Fibroblast of lung (primary cell): ENCODE measurements at regions not wholly inside any gene's neighbourhood (a gene's known extent, or its start where the extent isn't known, plus 50 kb on each side); places are given as distances from the start of the nearest gene placed in this dataset.

Experiments
- DNase-seq, 2 donors: peaks; one replicate each; pipeline versions ENCODE4 v3.0.0 to v3.0.0-alpha.2; 2010; ENCODE audit warnings: low read depth in 2 of 2
- H2AFZ ChIP-seq: 2 replicates; pipeline ENCODE4 v1.5.1; 2012; ENCODE audit warnings: low read length, control low read depth, inconsistent platforms
- H3K27ac ChIP-seq: 2 replicates; pipeline ENCODE4 v1.5.1; 2011; ENCODE audit warnings: low read length, control low read depth; ENCODE audit not compliant: insufficient read depth
- H3K27me3 ChIP-seq: 2 replicates; pipeline ENCODE4 v1.5.1; 2011; ENCODE audit warnings: mild to moderate bottlenecking, low read length; ENCODE audit not compliant: control insufficient read depth, insufficient read depth
- H3K36me3 ChIP-seq: 2 replicates; pipeline ENCODE4 v1.5.1; 2011; ENCODE audit warnings: low read length; ENCODE audit not compliant: control insufficient read depth, insufficient read depth
- H3K4me1 ChIP-seq: 2 replicates; pipeline ENCODE4 v1.5.1; 2011; ENCODE audit warnings: low read length; ENCODE audit not compliant: control insufficient read depth, insufficient read depth; ENCODE audit errors: extremely low read depth
- H3K4me2 ChIP-seq: 2 replicates; pipeline ENCODE4 v1.5.1; 2011; ENCODE audit warnings: low read length, control low read depth; ENCODE audit not compliant: insufficient read depth; ENCODE audit errors: extremely low read depth
- H3K4me3 ChIP-seq, 4 experiments: fragments of 200-600 bp in 1 of 4; sonication (generic) in 1 of 4; replicated peaks in 1 of 4; 2 replicates each; pipeline ENCODE4 v1.5.1; 2011 to 2016; ENCODE audit warnings: low read length in 4 of 4, low read depth in 3 of 4, mild to moderate bottlenecking in 3 of 4, control low read depth in 2 of 4, inconsistent platforms in 1 of 4, mixed read lengths in 1 of 4; ENCODE audit not compliant: insufficient read depth in 1 of 4; ENCODE audit errors: control extremely low read depth in 1 of 4
- H3K79me2 ChIP-seq: 2 replicates; pipeline ENCODE4 v1.5.1; 2012; ENCODE audit warnings: mild to moderate bottlenecking, low read length, inconsistent platforms; ENCODE audit not compliant: control insufficient read depth, insufficient read depth
- H3K9ac ChIP-seq: 2 replicates; pipeline ENCODE4 v1.5.1; 2011; ENCODE audit warnings: mild to moderate bottlenecking, low read length, control low read depth; ENCODE audit not compliant: insufficient read depth
- H3K9me3 ChIP-seq: 2 replicates; pipeline ENCODE4 v1.5.1; 2012; ENCODE audit warnings: low read depth, low read length; ENCODE audit not compliant: control insufficient read depth, insufficient read depth
- H4K20me1 ChIP-seq: 2 replicates; pipeline ENCODE4 v1.5.1; 2011; ENCODE audit warnings: low read length; ENCODE audit not compliant: control insufficient read depth, insufficient read depth; ENCODE audit errors: extremely low read depth
- EZH2 ChIP-seq: IDR thresholded peaks from 2 replicates; pipeline ENCODE4 v1.5.1; 2012; ENCODE audit warnings: low read length, control low read depth, mild to moderate bottlenecking; ENCODE audit errors: missing control alignments
- TF ChIP-seq, protein P1 (sequence below), 2 donors: IDR thresholded peaks in 1 of 2; conservative IDR thresholded peaks in 1 of 2; 1 replicate in 1 of 2; 2 replicates in 1 of 2; pipeline ENCODE4 v1.5.1; 2011 to 2012; ENCODE audit warnings: low read length in 2 of 2, control low read depth in 1 of 2, inconsistent platforms in 1 of 2, low read depth in 1 of 2, mild to moderate bottlenecking in 1 of 2

- Histone ChIP-seq H3K9ac (no peak overlapping the region), H3K27me3 (no peaks in the 10 kb centered on the region), H3K9me3 (no peaks in the 10 kb centered on the region), H3K4me3 (no peak overlapping the region), H3K4me2 (no peak overlapping the region), H3K4me1 (no peaks in the 10 kb centered on the region), H3K79me2 (no peaks in the 10 kb centered on the region), H2AFZ (no peak overlapping the region), H3K36me3 (no peaks in the 10 kb centered on the region), H4K20me1 (no peaks in the 10 kb centered on the region), H3K27ac (no peak overlapping the region)
- no peak for TF ChIP-seq EZH2
- TF ChIP-seq, protein P1, sequence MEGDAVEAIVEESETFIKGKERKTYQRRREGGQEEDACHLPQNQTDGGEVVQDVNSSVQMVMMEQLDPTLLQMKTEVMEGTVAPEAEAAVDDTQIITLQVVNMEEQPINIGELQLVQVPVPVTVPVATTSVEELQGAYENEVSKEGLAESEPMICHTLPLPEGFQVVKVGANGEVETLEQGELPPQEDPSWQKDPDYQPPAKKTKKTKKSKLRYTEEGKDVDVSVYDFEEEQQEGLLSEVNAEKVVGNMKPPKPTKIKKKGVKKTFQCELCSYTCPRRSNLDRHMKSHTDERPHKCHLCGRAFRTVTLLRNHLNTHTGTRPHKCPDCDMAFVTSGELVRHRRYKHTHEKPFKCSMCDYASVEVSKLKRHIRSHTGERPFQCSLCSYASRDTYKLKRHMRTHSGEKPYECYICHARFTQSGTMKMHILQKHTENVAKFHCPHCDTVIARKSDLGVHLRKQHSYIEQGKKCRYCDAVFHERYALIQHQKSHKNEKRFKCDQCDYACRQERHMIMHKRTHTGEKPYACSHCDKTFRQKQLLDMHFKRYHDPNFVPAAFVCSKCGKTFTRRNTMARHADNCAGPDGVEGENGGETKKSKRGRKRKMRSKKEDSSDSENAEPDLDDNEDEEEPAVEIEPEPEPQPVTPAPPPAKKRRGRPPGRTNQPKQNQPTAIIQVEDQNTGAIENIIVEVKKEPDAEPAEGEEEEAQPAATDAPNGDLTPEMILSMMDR (conservative IDR thresholded peaks at IDR 0.05 in 1 of 2, IDR thresholded peaks at IDR 0.05 in 1 of 2; ENCODE audit: low read depth in 1 of 2, low read length in 2 of 2): no peak
- DNase-seq: no peak
These were observed 280.6 kb upstream of the SULF2 start for GRCh38 chr20:48065833-48066232.

- TF ChIP-seq EZH2: no peak
- TF ChIP-seq, protein P1 (conservative IDR thresholded peaks at IDR 0.05 in 1 of 2, IDR thresholded peaks at IDR 0.05 in 1 of 2; ENCODE audit: low read depth in 1 of 2, low read length in 2 of 2): no peak
- Histone ChIP-seq H3K27me3 (no peaks in the 10 kb centered on the region), H3K79me2 (no peaks in the 10 kb centered on the region), H3K4me3 (no peak overlapping the region), H3K4me1 (no peaks in the 10 kb centered on the region), H3K36me3 (no peaks in the 10 kb centered on the region), H4K20me1 (no peaks in the 10 kb centered on the region), H3K9ac (no peak overlapping the region), H3K27ac (no peak overlapping the region), H2AFZ (no peak overlapping the region), H3K4me2 (no peak overlapping the region), H3K9me3 (no peaks in the 10 kb centered on the region)
- peak; percentile 2 to 78 for DNase-seq
These were observed 279.6 kb upstream of the SULF2 start for GRCh38 chr20:48064929-48065328.

- DNase-seq: peak in 1 of 2 donors; percentile 53
- Histone ChIP-seq H4K20me1 (no peaks in the 10 kb centered on the region), H3K9me3 (no peaks in the 10 kb centered on the region), H3K4me3 (no peak overlapping the region), H3K27ac (no peak overlapping the region), H3K9ac (no peak overlapping the region), H3K4me1 (no peaks in the 10 kb centered on the region), H2AFZ (no peak overlapping the region), H3K27me3 (no peaks in the 10 kb centered on the region), H3K79me2 (no peaks in the 10 kb centered on the region), H3K4me2 (no peak overlapping the region), H3K36me3 (no peaks in the 10 kb centered on the region)
- TF ChIP-seq, protein P1 (conservative IDR thresholded peaks at IDR 0.05 in 1 of 2, IDR thresholded peaks at IDR 0.05 in 1 of 2; ENCODE audit: low read depth in 1 of 2, low read length in 2 of 2): no peak
- TF ChIP-seq EZH2: no peak
These were observed 275.8 kb upstream of the SULF2 start for GRCh38 chr20:48060841-48061720.
